ENCODE measurements at regions not wholly inside any gene's neighbourhood (a gene's known extent, or its start where the extent isn't known, plus 50 kb on each side); places are given as distances from the start of the nearest gene placed in this dataset.

DNA sequence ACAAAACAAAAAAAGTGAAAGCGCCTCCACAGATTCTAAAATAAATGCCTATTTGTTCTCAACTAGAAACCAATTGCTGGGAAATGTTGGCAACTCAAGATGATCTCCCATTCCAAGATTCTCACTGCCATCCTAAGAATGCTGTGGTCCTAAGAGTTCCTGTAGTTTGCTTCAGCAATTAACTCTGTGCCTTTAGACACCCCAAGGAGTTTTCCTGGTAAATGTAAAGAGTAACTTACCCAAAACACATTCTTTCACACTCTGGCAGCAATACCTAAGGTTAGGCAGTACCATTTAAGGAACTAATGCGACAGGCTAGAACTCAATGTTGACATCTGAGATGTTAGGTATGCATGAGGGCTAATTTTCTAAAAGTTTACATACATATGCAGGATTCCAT is 58.8 kb upstream of the TANK start:
- ATAC-seq = no peak
- TF ChIP-seq BACH2 (CRISPR knock-in tag; IDR thresholded peaks at IDR 0.05; ENCODE audit: borderline replicate concordance) (no peak), CSDC2 (CRISPR knock-in tag; IDR thresholded peaks at IDR 0.05) (no peak), ISL1 (CRISPR knock-in tag; IDR thresholded peaks at IDR 0.05) (no peak), RARB (CRISPR knock-in tag; IDR thresholded peaks at IDR 0.05) (no peak), GLIS3 (CRISPR knock-in tag; IDR thresholded peaks at IDR 0.05) (no peak), TOX (CRISPR knock-in tag; IDR thresholded peaks at IDR 0.05; ENCODE audit: borderline replicate concordance) (no peak), ZC3H10 (CRISPR knock-in tag; IDR thresholded peaks at IDR 0.05) (no peak), TCF4 (CRISPR knock-in tag; IDR thresholded peaks at IDR 0.05; ENCODE audit: borderline replicate concordance) (no peak), ZFP30 (CRISPR knock-in tag; IDR thresholded peaks at IDR 0.05) (no peak), ESRRG (CRISPR knock-in tag; IDR thresholded peaks at IDR 0.05) (no peak), OSR1 (CRISPR knock-in tag; IDR thresholded peaks at IDR 0.05) (no peak)
- TF ChIP-seq, protein P1, sequence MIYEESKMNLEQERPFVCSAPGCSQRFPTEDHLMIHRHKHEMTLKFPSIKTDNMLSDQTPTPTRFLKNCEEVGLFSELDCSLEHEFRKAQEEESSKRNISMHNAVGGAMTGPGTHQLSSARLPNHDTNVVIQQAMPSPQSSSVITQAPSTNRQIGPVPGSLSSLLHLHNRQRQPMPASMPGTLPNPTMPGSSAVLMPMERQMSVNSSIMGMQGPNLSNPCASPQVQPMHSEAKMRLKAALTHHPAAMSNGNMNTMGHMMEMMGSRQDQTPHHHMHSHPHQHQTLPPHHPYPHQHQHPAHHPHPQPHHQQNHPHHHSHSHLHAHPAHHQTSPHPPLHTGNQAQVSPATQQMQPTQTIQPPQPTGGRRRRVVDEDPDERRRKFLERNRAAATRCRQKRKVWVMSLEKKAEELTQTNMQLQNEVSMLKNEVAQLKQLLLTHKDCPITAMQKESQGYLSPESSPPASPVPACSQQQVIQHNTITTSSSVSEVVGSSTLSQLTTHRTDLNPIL (CRISPR knock-in tag; IDR thresholded peaks at IDR 0.05; ENCODE audit: low read depth) = no peak

DNA sequence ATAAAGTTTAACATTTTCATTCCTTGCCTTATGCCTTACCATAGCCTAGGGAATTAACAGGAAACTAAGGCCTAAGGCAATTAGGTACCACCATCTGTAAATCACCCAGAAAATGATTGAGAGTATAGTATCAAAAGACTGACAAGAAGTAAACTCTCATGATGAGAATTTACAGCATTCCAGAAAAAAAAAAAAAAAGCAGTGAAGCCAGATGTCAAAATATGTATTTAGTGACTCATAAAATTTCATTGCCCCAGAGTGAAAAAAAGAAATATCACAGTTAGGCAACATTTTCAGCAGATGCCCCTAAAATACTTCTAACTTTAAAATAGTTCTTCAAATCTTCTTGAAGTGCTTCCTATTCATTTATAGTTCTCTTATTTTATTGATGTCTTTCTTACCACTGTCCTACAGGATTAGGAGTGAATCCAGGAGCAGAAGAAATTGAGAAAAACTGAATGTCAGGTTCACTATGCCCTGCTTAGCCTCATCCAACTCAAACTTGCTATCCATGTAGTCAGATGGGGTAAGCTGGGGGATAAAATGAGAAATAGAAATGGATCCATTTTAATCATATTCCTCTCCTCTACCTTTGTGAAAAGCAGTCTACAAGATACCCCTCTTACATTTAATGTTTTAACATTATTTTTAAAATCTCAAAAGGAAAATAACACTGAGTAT is 57.3 kb upstream of the TANK start:
- TF ChIP-seq ISL1 (CRISPR knock-in tag; IDR thresholded peaks at IDR 0.05) (peak; percentile 77), PPARA (CRISPR knock-in tag; IDR thresholded peaks at IDR 0.05; ENCODE audit: borderline replicate concordance) (no peak)

DNA sequence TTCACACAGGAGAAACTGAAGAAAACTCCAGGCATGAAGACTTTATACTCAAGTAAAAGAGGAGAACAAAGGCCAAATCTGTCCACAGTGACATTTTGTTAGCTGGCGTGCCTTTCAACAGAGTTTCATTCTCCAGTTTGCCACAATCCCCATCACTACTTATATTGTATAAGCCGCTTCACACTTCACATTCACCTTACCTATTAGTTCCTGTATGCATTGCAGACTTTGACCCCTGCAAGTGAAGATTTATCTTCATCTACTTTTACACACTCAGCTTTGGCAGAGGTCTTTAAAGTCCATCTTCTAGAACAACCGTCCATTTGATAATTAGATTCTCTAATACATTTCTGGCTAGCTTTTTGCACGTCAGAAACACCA is 56.8 kb upstream of the TANK start:
- no peak for ATAC-seq
- TF ChIP-seq TCF4 (CRISPR knock-in tag; IDR thresholded peaks at IDR 0.05; ENCODE audit: borderline replicate concordance) (no peak), CSDC2 (CRISPR knock-in tag; IDR thresholded peaks at IDR 0.05) (no peak), ARNTL (CRISPR knock-in tag; IDR thresholded peaks at IDR 0.05; ENCODE audit: borderline replicate concordance, low read depth) (no peak), SNAI2 (CRISPR knock-in tag; IDR thresholded peaks at IDR 0.05) (no peak), ZFP30 (CRISPR knock-in tag; IDR thresholded peaks at IDR 0.05) (no peak), ZNF70 (CRISPR knock-in tag; IDR thresholded peaks at IDR 0.05) (no peak), ZNF565 (CRISPR knock-in tag; conservative IDR thresholded peaks at IDR 0.05; ENCODE audit: low read depth) (no peak), TOX (CRISPR knock-in tag; IDR thresholded peaks at IDR 0.05; ENCODE audit: borderline replicate concordance) (no peak), ZFP3 (CRISPR knock-in tag; IDR thresholded peaks at IDR 0.05) (no peak), ESRRG (CRISPR knock-in tag; IDR thresholded peaks at IDR 0.05) (no peak), RARB (CRISPR knock-in tag; IDR thresholded peaks at IDR 0.05) (no peak), OSR1 (CRISPR knock-in tag; IDR thresholded peaks at IDR 0.05) (no peak), PPARA (CRISPR knock-in tag; IDR thresholded peaks at IDR 0.05; ENCODE audit: borderline replicate concordance) (no peak), ISL1 (CRISPR knock-in tag; IDR thresholded peaks at IDR 0.05) (no peak), ZNF8 (CRISPR knock-in tag; IDR thresholded peaks at IDR 0.05) (no peak), BACH2 (CRISPR knock-in tag; IDR thresholded peaks at IDR 0.05; ENCODE audit: borderline replicate concordance) (no peak), GLIS3 (CRISPR knock-in tag; IDR thresholded peaks at IDR 0.05) (no peak)
- TF ChIP-seq, protein P2, sequence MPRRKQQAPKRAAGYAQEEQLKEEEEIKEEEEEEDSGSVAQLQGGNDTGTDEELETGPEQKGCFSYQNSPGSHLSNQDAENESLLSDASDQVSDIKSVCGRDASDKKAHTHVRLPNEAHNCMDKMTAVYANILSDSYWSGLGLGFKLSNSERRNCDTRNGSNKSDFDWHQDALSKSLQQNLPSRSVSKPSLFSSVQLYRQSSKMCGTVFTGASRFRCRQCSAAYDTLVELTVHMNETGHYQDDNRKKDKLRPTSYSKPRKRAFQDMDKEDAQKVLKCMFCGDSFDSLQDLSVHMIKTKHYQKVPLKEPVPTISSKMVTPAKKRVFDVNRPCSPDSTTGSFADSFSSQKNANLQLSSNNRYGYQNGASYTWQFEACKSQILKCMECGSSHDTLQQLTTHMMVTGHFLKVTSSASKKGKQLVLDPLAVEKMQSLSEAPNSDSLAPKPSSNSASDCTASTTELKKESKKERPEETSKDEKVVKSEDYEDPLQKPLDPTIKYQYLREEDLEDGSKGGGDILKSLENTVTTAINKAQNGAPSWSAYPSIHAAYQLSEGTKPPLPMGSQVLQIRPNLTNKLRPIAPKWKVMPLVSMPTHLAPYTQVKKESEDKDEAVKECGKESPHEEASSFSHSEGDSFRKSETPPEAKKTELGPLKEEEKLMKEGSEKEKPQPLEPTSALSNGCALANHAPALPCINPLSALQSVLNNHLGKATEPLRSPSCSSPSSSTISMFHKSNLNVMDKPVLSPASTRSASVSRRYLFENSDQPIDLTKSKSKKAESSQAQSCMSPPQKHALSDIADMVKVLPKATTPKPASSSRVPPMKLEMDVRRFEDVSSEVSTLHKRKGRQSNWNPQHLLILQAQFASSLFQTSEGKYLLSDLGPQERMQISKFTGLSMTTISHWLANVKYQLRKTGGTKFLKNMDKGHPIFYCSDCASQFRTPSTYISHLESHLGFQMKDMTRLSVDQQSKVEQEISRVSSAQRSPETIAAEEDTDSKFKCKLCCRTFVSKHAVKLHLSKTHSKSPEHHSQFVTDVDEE (CRISPR knock-in tag; IDR thresholded peaks at IDR 0.05) = no peak
- TF ChIP-seq, protein P3, sequence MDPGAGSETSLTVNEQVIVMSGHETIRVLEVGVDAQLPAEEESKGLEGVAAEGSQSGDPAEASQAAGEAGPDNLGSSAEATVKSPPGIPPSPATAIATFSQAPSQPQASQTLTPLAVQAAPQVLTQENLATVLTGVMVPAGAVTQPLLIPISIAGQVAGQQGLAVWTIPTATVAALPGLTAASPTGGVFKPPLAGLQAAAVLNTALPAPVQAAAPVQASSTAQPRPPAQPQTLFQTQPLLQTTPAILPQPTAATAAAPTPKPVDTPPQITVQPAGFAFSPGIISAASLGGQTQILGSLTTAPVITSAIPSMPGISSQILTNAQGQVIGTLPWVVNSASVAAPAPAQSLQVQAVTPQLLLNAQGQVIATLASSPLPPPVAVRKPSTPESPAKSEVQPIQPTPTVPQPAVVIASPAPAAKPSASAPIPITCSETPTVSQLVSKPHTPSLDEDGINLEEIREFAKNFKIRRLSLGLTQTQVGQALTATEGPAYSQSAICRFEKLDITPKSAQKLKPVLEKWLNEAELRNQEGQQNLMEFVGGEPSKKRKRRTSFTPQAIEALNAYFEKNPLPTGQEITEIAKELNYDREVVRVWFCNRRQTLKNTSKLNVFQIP (CRISPR knock-in tag; IDR thresholded peaks at IDR 0.05; ENCODE audit: borderline replicate concordance, low read depth) = no peak
- TF ChIP-seq, protein P4, sequence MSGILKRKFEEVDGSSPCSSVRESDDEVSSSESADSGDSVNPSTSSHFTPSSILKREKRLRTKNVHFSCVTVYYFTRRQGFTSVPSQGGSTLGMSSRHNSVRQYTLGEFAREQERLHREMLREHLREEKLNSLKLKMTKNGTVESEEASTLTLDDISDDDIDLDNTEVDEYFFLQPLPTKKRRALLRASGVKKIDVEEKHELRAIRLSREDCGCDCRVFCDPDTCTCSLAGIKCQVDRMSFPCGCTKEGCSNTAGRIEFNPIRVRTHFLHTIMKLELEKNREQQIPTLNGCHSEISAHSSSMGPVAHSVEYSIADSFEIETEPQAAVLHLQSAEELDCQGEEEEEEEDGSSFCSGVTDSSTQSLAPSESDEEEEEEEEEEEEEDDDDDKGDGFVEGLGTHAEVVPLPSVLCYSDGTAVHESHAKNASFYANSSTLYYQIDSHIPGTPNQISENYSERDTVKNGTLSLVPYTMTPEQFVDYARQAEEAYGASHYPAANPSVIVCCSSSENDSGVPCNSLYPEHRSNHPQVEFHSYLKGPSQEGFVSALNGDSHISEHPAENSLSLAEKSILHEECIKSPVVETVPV (CRISPR knock-in tag; IDR thresholded peaks at IDR 0.05) = no peak

More for the DNA sequence above, 57.3 kb upstream of the TANK start:
- ATAC-seq = peak; percentile 69

Data from SK-N-SH treated with all-trans-retinoic acid at 6 μM for 48 hours (cell line).